GM12878 (cell line): ENCODE measurements at regions not wholly inside any gene's neighbourhood (a gene's known extent, or its start where the extent isn't known, plus 50 kb on each side); places are given as distances from the start of the nearest gene placed in this dataset.

ENCODE experiments used
- FOS ChIP-seq: IDR thresholded peaks from 3 replicates; pipeline ENCODE4 v1.6.1; 2011; ENCODE audit warnings: borderline replicate concordance; ENCODE audit not compliant: insufficient read length; ENCODE audit errors: extremely low read depth
- FOXK2 ChIP-seq: fragments of 450-650 bp; IDR thresholded peaks from 2 replicates; pipeline ENCODE4 v1.6.1; 2017; ENCODE audit warnings: mild to moderate bottlenecking, moderate library complexity
- MXI1 ChIP-seq: fragments of 150-350 bp; IDR thresholded peaks from 2 replicates; pipeline ENCODE4 v1.6.1; 2011; ENCODE audit warnings: low read depth, mild to moderate bottlenecking, inconsistent platforms, low read length, improper control_type of control experiment
- PKNOX1 ChIP-seq: fragments of 450-650 bp; IDR thresholded peaks from 2 replicates; pipeline ENCODE4 v1.6.1; 2016; ENCODE audit warnings: mild to moderate bottlenecking
- RCOR1 ChIP-seq: conservative IDR thresholded peaks from 2 replicates; pipeline ENCODE4 v1.6.1; 2012; ENCODE audit warnings: low read depth, low read length, improper control_type of control experiment
- ZBTB33 ChIP-seq: fragments of 450-650 bp; IDR thresholded peaks from 2 replicates; pipeline ENCODE4 v1.6.1; 2017; ENCODE audit warnings: mild to moderate bottlenecking
- ZBTB4 ChIP-seq: fragments of 450-650 bp; formaldehyde crosslinking; IDR thresholded peaks from 2 replicates; pipeline ENCODE4 v1.4.0; 2022; ENCODE audit warnings: mild to moderate bottlenecking, moderate library complexity
- ZBTB40 ChIP-seq: fragments of 450-650 bp; IDR thresholded peaks from 2 replicates; pipeline ENCODE4 v1.6.1; 2016; ENCODE audit warnings: mild to moderate bottlenecking, moderate library complexity, borderline replicate concordance
- ZNF274 ChIP-seq: IDR thresholded peaks from one replicate; pipeline ENCODE4 v1.8.0; 2011; ENCODE audit not compliant: insufficient read length, insufficient read depth
- TF ChIP-seq, protein P1 (sequence below): fragments of 450-650 bp; IDR thresholded peaks from 2 replicates; pipeline ENCODE4 v1.6.1; 2017; ENCODE audit warnings: mild to moderate bottlenecking, moderate library complexity

DNA sequence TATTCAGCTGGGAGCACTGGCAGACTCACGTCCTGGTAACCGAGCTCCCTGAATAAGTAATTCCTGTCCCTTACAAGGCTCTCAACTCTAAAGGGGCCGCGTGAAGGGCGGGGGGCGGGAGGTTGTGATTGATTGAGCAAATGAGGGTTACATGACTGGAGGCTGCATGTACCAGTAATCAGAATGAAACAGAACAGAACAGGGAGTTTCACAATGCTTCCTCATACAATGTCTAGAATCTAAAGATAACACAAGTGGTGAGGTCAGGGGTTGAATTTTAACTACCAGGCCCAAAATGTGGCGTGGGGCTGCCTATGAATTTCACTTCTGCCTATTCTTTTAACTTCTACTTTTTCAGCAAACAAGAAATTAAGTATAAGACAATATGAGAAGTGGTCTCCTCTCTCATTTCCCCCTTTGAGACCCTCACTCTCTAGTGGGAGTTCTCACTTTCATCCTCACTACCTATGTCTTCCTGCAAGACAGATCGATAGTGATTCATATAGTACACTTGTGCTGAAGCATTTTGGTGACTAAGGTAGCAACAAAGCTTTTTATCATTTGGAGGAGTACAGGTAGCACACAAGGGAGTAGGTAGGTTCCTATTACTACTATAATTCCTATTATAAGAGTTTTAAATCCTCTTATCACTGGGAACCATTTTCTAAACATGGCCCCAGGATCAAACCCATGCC lies 239.8 kb downstream of the KTN1 start (continued):
- no peak for TF ChIP-seq ZBTB40
- TF ChIP-seq ZBTB33, result no peak
- TF ChIP-seq, protein P1, sequence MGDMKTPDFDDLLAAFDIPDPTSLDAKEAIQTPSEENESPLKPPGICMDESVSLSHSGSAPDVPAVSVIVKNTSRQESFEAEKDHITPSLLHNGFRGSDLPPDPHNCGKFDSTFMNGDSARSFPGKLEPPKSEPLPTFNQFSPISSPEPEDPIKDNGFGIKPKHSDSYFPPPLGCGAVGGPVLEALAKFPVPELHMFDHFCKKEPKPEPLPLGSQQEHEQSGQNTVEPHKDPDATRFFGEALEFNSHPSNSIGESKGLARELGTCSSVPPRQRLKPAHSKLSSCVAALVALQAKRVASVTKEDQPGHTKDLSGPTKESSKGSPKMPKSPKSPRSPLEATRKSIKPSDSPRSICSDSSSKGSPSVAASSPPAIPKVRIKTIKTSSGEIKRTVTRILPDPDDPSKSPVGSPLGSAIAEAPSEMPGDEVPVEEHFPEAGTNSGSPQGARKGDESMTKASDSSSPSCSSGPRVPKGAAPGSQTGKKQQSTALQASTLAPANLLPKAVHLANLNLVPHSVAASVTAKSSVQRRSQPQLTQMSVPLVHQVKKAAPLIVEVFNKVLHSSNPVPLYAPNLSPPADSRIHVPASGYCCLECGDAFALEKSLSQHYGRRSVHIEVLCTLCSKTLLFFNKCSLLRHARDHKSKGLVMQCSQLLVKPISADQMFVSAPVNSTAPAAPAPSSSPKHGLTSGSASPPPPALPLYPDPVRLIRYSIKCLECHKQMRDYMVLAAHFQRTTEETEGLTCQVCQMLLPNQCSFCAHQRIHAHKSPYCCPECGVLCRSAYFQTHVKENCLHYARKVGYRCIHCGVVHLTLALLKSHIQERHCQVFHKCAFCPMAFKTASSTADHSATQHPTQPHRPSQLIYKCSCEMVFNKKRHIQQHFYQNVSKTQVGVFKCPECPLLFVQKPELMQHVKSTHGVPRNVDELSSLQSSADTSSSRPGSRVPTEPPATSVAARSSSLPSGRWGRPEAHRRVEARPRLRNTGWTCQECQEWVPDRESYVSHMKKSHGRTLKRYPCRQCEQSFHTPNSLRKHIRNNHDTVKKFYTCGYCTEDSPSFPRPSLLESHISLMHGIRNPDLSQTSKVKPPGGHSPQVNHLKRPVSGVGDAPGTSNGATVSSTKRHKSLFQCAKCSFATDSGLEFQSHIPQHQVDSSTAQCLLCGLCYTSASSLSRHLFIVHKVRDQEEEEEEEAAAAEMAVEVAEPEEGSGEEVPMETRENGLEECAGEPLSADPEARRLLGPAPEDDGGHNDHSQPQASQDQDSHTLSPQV, result no peak
- TF ChIP-seq PKNOX1, result peak; percentile 89
- TF ChIP-seq ZNF274, result no peak
- no peak for TF ChIP-seq RCOR1
- no peak for TF ChIP-seq ZBTB4
- TF ChIP-seq MXI1, result no peak
- no peak for TF ChIP-seq FOXK2
- no peak for TF ChIP-seq FOS
